CD4-positive, CD25-positive, alpha-beta regulatory T cell (primary cell): ENCODE measurements at regions not wholly inside any gene's neighbourhood (a gene's known extent, or its start where the extent isn't known, plus 50 kb on each side); places are given as distances from the start of the nearest gene placed in this dataset.
"Not testable (repeated sequence)": the region's sequence is repeated elsewhere in the genome, so short reads cannot be mapped to it uniquely, and the experiment has no call there.

Source experiments
- ATAC-seq, 2 donors: fragments of 150-1000 bp; cut with Tn5 transposase; one replicate each; pipeline ENCODE4 v1.10.0; 2021; ENCODE audit warnings: low read depth in 2 of 2, moderate number of reproducible peaks in 2 of 2, moderate library complexity in 1 of 2
- DNase-seq, 3 donors: peaks; one replicate each; pipeline versions ENCODE4 v3.0.0 to v3.0.0-alpha.2; 2012 to 2022; ENCODE audit warnings: mixed read lengths in 1 of 3
- H3K27ac ChIP-seq: one replicate; pipeline ENCODE4 v1.7.0; 2013; ENCODE audit warnings: mild to moderate bottlenecking, low read length; ENCODE audit not compliant: insufficient read depth, poor library complexity, severe bottlenecking
- H3K27me3 ChIP-seq: one replicate; pipeline ENCODE4 v1.7.0; 2013; ENCODE audit warnings: low read length; ENCODE audit not compliant: control insufficient read depth, insufficient read depth
- H3K36me3 ChIP-seq: one replicate; pipeline ENCODE4 v1.7.0; 2013; ENCODE audit warnings: mild to moderate bottlenecking, low read length, moderate library complexity; ENCODE audit not compliant: control insufficient read depth, insufficient read depth
- H3K4me1 ChIP-seq: 2 replicates; pipeline ENCODE4 v1.7.0; 2013; ENCODE audit warnings: mild to moderate bottlenecking, low read length; ENCODE audit not compliant: insufficient read depth, control insufficient read depth, poor library complexity, severe bottlenecking
- H3K4me3 ChIP-seq: one replicate; pipeline ENCODE4 v1.7.0; 2013; ENCODE audit warnings: low read depth, mild to moderate bottlenecking, low read length, moderate library complexity
- H3K9me3 ChIP-seq, 2 experiments: 1 replicate in 1 of 2; 2 replicates in 1 of 2; pipeline ENCODE4 v1.7.0; 2013; ENCODE audit warnings: low read length in 2 of 2, mild to moderate bottlenecking in 1 of 2, moderate library complexity in 1 of 2; ENCODE audit not compliant: control insufficient read depth in 2 of 2
- H3K27ac Mint-ChIP-seq, 3 donors: one replicate each; pipeline ENCODE4 v1.8.0; 2020 to 2022; ENCODE audit warnings: mild to moderate bottlenecking in 3 of 3, mixed read lengths in 3 of 3, moderate library complexity in 2 of 3
- H3K27me3 Mint-ChIP-seq: one replicate; pipeline ENCODE4 v1.8.0; 2022; ENCODE audit warnings: mild to moderate bottlenecking, mixed read lengths
- H3K36me3 Mint-ChIP-seq: one replicate; pipeline ENCODE4 v1.8.0; 2020; ENCODE audit warnings: mixed read lengths
- H3K4me1 Mint-ChIP-seq, 4 donors: one replicate each; pipeline ENCODE4 v1.8.0; 2020 to 2022; ENCODE audit warnings: mixed read lengths in 4 of 4, mild to moderate bottlenecking in 1 of 4
- H3K4me3 Mint-ChIP-seq, 4 donors: one replicate each; pipeline ENCODE4 v1.8.0; 2020 to 2022; ENCODE audit warnings: mild to moderate bottlenecking in 4 of 4, mixed read lengths in 4 of 4, moderate library complexity in 3 of 4
- H3K9me3 Mint-ChIP-seq, 7 donors: one replicate each; pipeline ENCODE4 v1.8.0; 2020 to 2022; ENCODE audit warnings: mixed read lengths in 7 of 7, mild to moderate bottlenecking in 3 of 7, moderate library complexity in 2 of 7

- ATAC-seq, H3K4me1 Mint-ChIP-seq, H3K4me1 ChIP-seq, H3K27ac ChIP-seq, H3K27ac Mint-ChIP-seq, DNase-seq, H3K9me3 ChIP-seq, H3K27me3 ChIP-seq, H3K36me3 Mint-ChIP-seq, H3K27me3 Mint-ChIP-seq, H3K4me3 Mint-ChIP-seq, H3K4me3 ChIP-seq, H3K36me3 ChIP-seq: not testable (repeated sequence)
- H3K9me3 Mint-ChIP-seq: peaks cover 0 to 15% (median 4%) of the 10 kb centered on the region in 7 donors
Measured at GRCh38 chr7:67936447-67936846, 939.8 kb downstream of the TYW1 start.

- Mint-ChIP-seq H3K27ac (no peak overlapping the region), H3K36me3 (no peaks in the 10 kb centered on the region), H3K9me3 (peaks cover 2 to 12% (median 7%) of the 10 kb centered on the region in 7 donors)
Measured at GRCh38 chr7:67940400-67940799, 943.8 kb downstream of the TYW1 start.

GRCh38 chr7:67947191-67947590, 950.6 kb downstream of the TYW1 start:
- Mint-ChIP-seq H3K9me3 (peaks cover 1 to 19% (median 12%) of the 10 kb centered on the region in 7 donors), H3K27me3 (no peaks in the 10 kb centered on the region), H3K4me1 (no peaks in the 10 kb centered on the region), H3K27ac (no peak overlapping the region), H3K36me3 (no peaks in the 10 kb centered on the region), H3K4me3 (no peak overlapping the region)
- DNase-seq (no peak), ATAC-seq (no peak)
- Histone ChIP-seq H3K27ac (no peak overlapping the region), H3K4me1 (no peaks in the 10 kb centered on the region), H3K4me3 (no peak overlapping the region), H3K9me3 (no peaks in the 10 kb centered on the region), H3K36me3 (no peaks in the 10 kb centered on the region), H3K27me3 (no peaks in the 10 kb centered on the region)

More at GRCh38 chr7:67940400-67940799, 943.8 kb downstream of the TYW1 start:
- H3K36me3 ChIP-seq: no peaks in the 10 kb centered on the region
- Mint-ChIP-seq H3K4me3 (no peak overlapping the region), H3K27me3 (no peaks in the 10 kb centered on the region), H3K4me1 (no peaks in the 10 kb centered on the region)
- no peak for DNase-seq
- ATAC-seq: no peak
- H3K27me3 ChIP-seq: no peaks in the 10 kb centered on the region
- H3K27ac ChIP-seq: no peak overlapping the region
- no peaks in the 10 kb centered on the region for H3K4me1 ChIP-seq
- H3K9me3 ChIP-seq: no peaks in the 10 kb centered on the region
- no peak overlapping the region for H3K4me3 ChIP-seq

- Mint-ChIP-seq H3K4me3 (no peak overlapping the region), H3K27me3 (no peaks in the 10 kb centered on the region), H3K9me3 (peaks cover 1 to 20% (median 12%) of the 10 kb centered on the region in 7 donors), H3K36me3 (no peaks in the 10 kb centered on the region), H3K4me1 (no peaks in the 10 kb centered on the region), H3K27ac (no peak overlapping the region)
- no peaks in the 10 kb centered on the region for H3K36me3 ChIP-seq
- no peaks in the 10 kb centered on the region for H3K9me3 ChIP-seq
- no peak for DNase-seq
- no peak overlapping the region for H3K27ac ChIP-seq
- H3K4me3 ChIP-seq: no peak overlapping the region
- no peaks in the 10 kb centered on the region for H3K27me3 ChIP-seq
- no peaks in the 10 kb centered on the region for H3K4me1 ChIP-seq
- no peak for ATAC-seq
Measured at GRCh38 chr7:67947646-67948045, 951.0 kb downstream of the TYW1 start.

GRCh38 chr7:67950321-67951083, 953.9 kb downstream of the TYW1 start:
- Histone ChIP-seq H3K27ac (no peak overlapping the region), H3K27me3 (no peaks in the 10 kb centered on the region), H3K36me3 (no peaks in the 10 kb centered on the region), H3K4me1 (no peaks in the 10 kb centered on the region), H3K9me3 (no peaks in the 10 kb centered on the region), H3K4me3 (no peak overlapping the region)
- Mint-ChIP-seq H3K27ac (no peak overlapping the region), H3K4me1 (no peaks in the 10 kb centered on the region), H3K9me3 (peaks cover 6 to 23% (median 10%) of the 10 kb centered on the region in 7 donors), H3K36me3 (no peaks in the 10 kb centered on the region), H3K4me3 (no peak overlapping the region), H3K27me3 (no peaks in the 10 kb centered on the region)
- ATAC-seq (no peak), DNase-seq (no peak)

GRCh38 chr7:67955061-67955460, 958.4 kb downstream of the TYW1 start:
- ATAC-seq (no peak), DNase-seq (no peak)
- Histone ChIP-seq H3K27ac (no peak overlapping the region), H3K4me3 (no peak overlapping the region), H3K36me3 (no peaks in the 10 kb centered on the region), H3K27me3 (no peaks in the 10 kb centered on the region), H3K4me1 (no peaks in the 10 kb centered on the region), H3K9me3 (no peaks in the 10 kb centered on the region)
- no peak overlapping the region for H3K27ac Mint-ChIP-seq
- no peaks in the 10 kb centered on the region for H3K36me3 Mint-ChIP-seq
- H3K4me1 Mint-ChIP-seq: no peaks in the 10 kb centered on the region
- H3K27me3 Mint-ChIP-seq: no peaks in the 10 kb centered on the region
- no peak overlapping the region for H3K4me3 Mint-ChIP-seq
- H3K9me3 Mint-ChIP-seq: peaks cover 4 to 30% (median 13%) of the 10 kb centered on the region in 7 donors

GRCh38 chr7:67962863-67963262, 966.2 kb downstream of the TYW1 start:
- ATAC-seq (no peak), DNase-seq (no peak)
- Mint-ChIP-seq H3K4me3 (no peak overlapping the region), H3K36me3 (no peaks in the 10 kb centered on the region), H3K4me1 (peaks cover 0 to 2% (median 0%) of the 10 kb centered on the region in 4 donors), H3K27me3 (no peaks in the 10 kb centered on the region), H3K27ac (no peak overlapping the region), H3K9me3 (peaks cover 3 to 30% (median 11%) of the 10 kb centered on the region in 7 donors)
- H3K9me3 ChIP-seq: no peaks in the 10 kb centered on the region
- no peak overlapping the region for H3K4me3 ChIP-seq
- no peak overlapping the region for H3K27ac ChIP-seq
- no peaks in the 10 kb centered on the region for H3K36me3 ChIP-seq
- H3K4me1 ChIP-seq: no peaks in the 10 kb centered on the region
- no peaks in the 10 kb centered on the region for H3K27me3 ChIP-seq

GRCh38 chr7:67976490-67976889, 979.9 kb downstream of the TYW1 start:
- Histone ChIP-seq H3K4me3 (no peak overlapping the region), H3K4me1 (no peaks in the 10 kb centered on the region), H3K36me3 (no peaks in the 10 kb centered on the region), H3K27me3 (no peaks in the 10 kb centered on the region), H3K9me3 (peaks cover 0 to 2% of the 10 kb centered on the region in 2 experiments), H3K27ac (no peak overlapping the region)
- Mint-ChIP-seq H3K9me3 (peaks cover 3 to 17% (median 4%) of the 10 kb centered on the region in 7 donors), H3K4me3 (no peak overlapping the region), H3K4me1 (no peaks in the 10 kb centered on the region), H3K27ac (no peak overlapping the region), H3K27me3 (no peaks in the 10 kb centered on the region), H3K36me3 (no peaks in the 10 kb centered on the region)
- no peak for ATAC-seq
- no peak for DNase-seq
